ENCODE measurements at regions not wholly inside any gene's neighbourhood (a gene's known extent, or its start where the extent isn't known, plus 50 kb on each side); places are given as distances from the start of the nearest gene placed in this dataset.

GRCh38 chr7:354597-355470, 64.9 kb downstream of the FOXL3 start:
- Histone ChIP-seq H3K27me3 (ENCODE audit: insufficient read depth, low read length, poor library complexity, severe bottlenecking) (no peaks in the 10 kb centered on the region), H3K27ac (ENCODE audit: low read depth, low read length) (no peak overlapping the region), H3K4me1 (ENCODE audit: insufficient read depth, low read length) (peaks cover 17% of the 10 kb centered on the region), H3K9me3 (ENCODE audit: low read length) (no peaks in the 10 kb centered on the region), H3K4me3 (ENCODE audit: low read length) (no peak overlapping the region), H3K36me3 (ENCODE audit: insufficient read depth, low read length) (no peaks in the 10 kb centered on the region)
- H3K4me3 Mint-ChIP-seq = no peak overlapping the region
- H3K36me3 Mint-ChIP-seq = peaks cover 0 to 4% (median 0%) of the 10 kb centered on the region in 3 donors
- H3K27me3 Mint-ChIP-seq = no peaks in the 10 kb centered on the region
- CTCF ChIA-PET = interaction anchor here (1.3 kb wide), 1 partner anchor 22 kb away, joined by 3 read pairs; no protein-coding TSS in a partner anchor
- POLR2A ChIA-PET = interaction anchor here (0.5 kb wide), 1 partner anchor 161 kb away, joined by 3 read pairs; no protein-coding TSS in a partner anchor
- DNase-seq = no peak
- peaks cover 12 to 13% (median 13%) of the 10 kb centered on the region in 3 donors for H3K4me1 Mint-ChIP-seq
- H3K9me3 Mint-ChIP-seq = peaks cover 0 to 2% (median 0%) of the 10 kb centered on the region in 5 donors
- H3K27ac Mint-ChIP-seq = no peak overlapping the region

GRCh38 chr7:355568-355967, 65.6 kb downstream of the FOXL3 start:
- Histone ChIP-seq H3K27ac (ENCODE audit: low read depth, low read length) (no peak overlapping the region), H3K9me3 (ENCODE audit: low read length) (no peaks in the 10 kb centered on the region), H3K36me3 (ENCODE audit: insufficient read depth, low read length) (no peaks in the 10 kb centered on the region), H3K27me3 (ENCODE audit: insufficient read depth, low read length, poor library complexity, severe bottlenecking) (no peaks in the 10 kb centered on the region), H3K4me3 (ENCODE audit: low read length) (no peak overlapping the region), H3K4me1 (ENCODE audit: insufficient read depth, low read length) (peaks cover 24% of the 10 kb centered on the region)
- peaks cover 17 to 19% (median 18%) of the 10 kb centered on the region in 3 donors for H3K4me1 Mint-ChIP-seq
- POLR2A ChIA-PET = no interaction called here
- H3K27me3 Mint-ChIP-seq = no peaks in the 10 kb centered on the region
- no peak for DNase-seq
- peaks cover 0 to 2% (median 0%) of the 10 kb centered on the region in 5 donors for H3K9me3 Mint-ChIP-seq
- peaks cover 0 to 4% (median 0%) of the 10 kb centered on the region in 3 donors for H3K36me3 Mint-ChIP-seq
- no peak overlapping the region for H3K4me3 Mint-ChIP-seq
- no peak overlapping the region for H3K27ac Mint-ChIP-seq
- CTCF ChIA-PET = no interaction called here

- H3K27me3 Mint-ChIP-seq = no peaks in the 10 kb centered on the region
- Histone ChIP-seq H3K27ac (ENCODE audit: low read depth, low read length) (no peak overlapping the region), H3K4me1 (ENCODE audit: insufficient read depth, low read length) (peaks cover 28% of the 10 kb centered on the region), H3K9me3 (ENCODE audit: low read length) (no peaks in the 10 kb centered on the region), H3K4me3 (ENCODE audit: low read length) (no peak overlapping the region), H3K36me3 (ENCODE audit: insufficient read depth, low read length) (no peaks in the 10 kb centered on the region), H3K27me3 (ENCODE audit: insufficient read depth, low read length, poor library complexity, severe bottlenecking) (no peaks in the 10 kb centered on the region)
- peaks cover 0 to 2% (median 0%) of the 10 kb centered on the region in 5 donors for H3K9me3 Mint-ChIP-seq
- CTCF ChIA-PET = no interaction called here
- DNase-seq = no peak
- POLR2A ChIA-PET = no interaction called here
- peaks cover 0 to 4% (median 0%) of the 10 kb centered on the region in 3 donors for H3K36me3 Mint-ChIP-seq
- no peak overlapping the region for H3K27ac Mint-ChIP-seq
- H3K4me1 Mint-ChIP-seq = peaks cover 19 to 25% (median 23%) of the 10 kb centered on the region in 3 donors
- no peak overlapping the region for H3K4me3 Mint-ChIP-seq
Measured at GRCh38 chr7:356087-356486, 66.1 kb downstream of the FOXL3 start.

- peaks cover 0 to 2% (median 0%) of the 10 kb centered on the region in 5 donors for H3K9me3 Mint-ChIP-seq
- Histone ChIP-seq H3K9me3 (ENCODE audit: low read length) (no peaks in the 10 kb centered on the region), H3K4me3 (ENCODE audit: low read length) (no peak overlapping the region), H3K36me3 (ENCODE audit: insufficient read depth, low read length) (no peaks in the 10 kb centered on the region), H3K27me3 (ENCODE audit: insufficient read depth, low read length, poor library complexity, severe bottlenecking) (no peaks in the 10 kb centered on the region), H3K27ac (ENCODE audit: low read depth, low read length) (no peak overlapping the region), H3K4me1 (ENCODE audit: insufficient read depth, low read length) (peaks cover 28% of the 10 kb centered on the region)
- ChIA-PET CTCF (no interaction called here), POLR2A (no interaction called here)
- DNase-seq = no peak
- peaks cover 0 to 2% (median under 1%) of the 10 kb centered on the region in 3 donors for H3K36me3 Mint-ChIP-seq
- H3K4me1 Mint-ChIP-seq = peaks cover 18 to 24% (median 22%) of the 10 kb centered on the region in 3 donors
- H3K4me3 Mint-ChIP-seq = no peak overlapping the region
- H3K27me3 Mint-ChIP-seq = peaks cover 0 to 3% of the 10 kb centered on the region in 2 donors
- peak overlapping the region in 1 of 8 donors; percentile 77 for H3K27ac Mint-ChIP-seq
Measured at GRCh38 chr7:356691-357462, 66.9 kb downstream of the FOXL3 start.

GRCh38 chr7:357531-358209, 67.7 kb downstream of the FOXL3 start:
- Mint-ChIP-seq H3K4me3 (no peak overlapping the region), H3K27me3 (peaks cover 0 to 6% of the 10 kb centered on the region in 2 donors), H3K9me3 (peaks cover 0 to 3% (median 0%) of the 10 kb centered on the region in 5 donors), H3K36me3 (peaks cover 0 to 8% (median 0%) of the 10 kb centered on the region in 3 donors), H3K27ac (peak overlapping the region in 1 of 8 donors; percentile 36), H3K4me1 (peaks cover 18 to 24% (median 22%) of the 10 kb centered on the region in 3 donors)
- ChIA-PET CTCF (no interaction called here), POLR2A (no interaction called here)
- Histone ChIP-seq H3K27ac (ENCODE audit: low read depth, low read length) (no peak overlapping the region), H3K27me3 (ENCODE audit: insufficient read depth, low read length, poor library complexity, severe bottlenecking) (no peaks in the 10 kb centered on the region), H3K36me3 (ENCODE audit: insufficient read depth, low read length) (no peaks in the 10 kb centered on the region), H3K4me3 (ENCODE audit: low read length) (no peak overlapping the region), H3K9me3 (ENCODE audit: low read length) (no peaks in the 10 kb centered on the region), H3K4me1 (ENCODE audit: insufficient read depth, low read length) (peaks cover 28% of the 10 kb centered on the region)
- DNase-seq = no peak

- POLR2A ChIA-PET = interaction anchor here (0.5 kb wide), 1 partner anchor 453 kb away, joined by 3 read pairs; no protein-coding TSS in a partner anchor
- H3K27me3 Mint-ChIP-seq = peaks cover 0 to 6% of the 10 kb centered on the region in 2 donors
- Histone ChIP-seq H3K27me3 (ENCODE audit: insufficient read depth, low read length, poor library complexity, severe bottlenecking) (no peaks in the 10 kb centered on the region), H3K9me3 (ENCODE audit: low read length) (no peaks in the 10 kb centered on the region), H3K27ac (ENCODE audit: low read depth, low read length) (no peak overlapping the region), H3K4me3 (ENCODE audit: low read length) (no peak overlapping the region), H3K36me3 (ENCODE audit: insufficient read depth, low read length) (no peaks in the 10 kb centered on the region), H3K4me1 (ENCODE audit: insufficient read depth, low read length) (peaks cover 33% of the 10 kb centered on the region)
- no peak for DNase-seq
- CTCF ChIA-PET = no interaction called here
- peaks cover 0 to 8% (median 0%) of the 10 kb centered on the region in 3 donors for H3K36me3 Mint-ChIP-seq
- peaks cover 0 to 3% (median 0%) of the 10 kb centered on the region in 5 donors for H3K9me3 Mint-ChIP-seq
- H3K4me3 Mint-ChIP-seq = no peak overlapping the region
- H3K4me1 Mint-ChIP-seq = peaks cover 23 to 30% (median 29%) of the 10 kb centered on the region in 3 donors
- peak overlapping the region in 2 of 8 donors; percentile 36 to 71 for H3K27ac Mint-ChIP-seq
Measured at GRCh38 chr7:358352-358751, 68.4 kb downstream of the FOXL3 start.

- no peaks in the 10 kb centered on the region for H3K36me3 ChIP-seq (ENCODE audit: insufficient read depth, low read length)
- H3K9me3 Mint-ChIP-seq = peaks cover 0 to 3% (median 0%) of the 10 kb centered on the region in 5 donors
- H3K27me3 Mint-ChIP-seq = peaks cover 2 to 6% of the 10 kb centered on the region in 2 donors
- H3K4me1 Mint-ChIP-seq = peaks cover 33 to 39% (median 38%) of the 10 kb centered on the region in 3 donors
- H3K4me3 Mint-ChIP-seq = no peak overlapping the region
- peaks cover 0 to 8% (median 0%) of the 10 kb centered on the region in 3 donors for H3K36me3 Mint-ChIP-seq
- CTCF ChIA-PET = no interaction called here
- peaks cover 42% of the 10 kb centered on the region for H3K4me1 ChIP-seq (ENCODE audit: insufficient read depth, low read length)
- no peaks in the 10 kb centered on the region for H3K27me3 ChIP-seq (ENCODE audit: insufficient read depth, low read length, poor library complexity, severe bottlenecking)
- no peaks in the 10 kb centered on the region for H3K9me3 ChIP-seq (ENCODE audit: low read length)
- no peak overlapping the region for H3K27ac ChIP-seq (ENCODE audit: low read depth, low read length)
- POLR2A ChIA-PET = no interaction called here
- no peak for DNase-seq
- no peak overlapping the region for H3K4me3 ChIP-seq (ENCODE audit: low read length)
- no peak overlapping the region for H3K27ac Mint-ChIP-seq
Measured at GRCh38 chr7:359226-359765, 69.3 kb downstream of the FOXL3 start.
